ENCODE measurements at regions not wholly inside any gene's neighbourhood (a gene's known extent, or its start where the extent isn't known, plus 50 kb on each side); places are given as distances from the start of the nearest gene placed in this dataset.

DNA sequence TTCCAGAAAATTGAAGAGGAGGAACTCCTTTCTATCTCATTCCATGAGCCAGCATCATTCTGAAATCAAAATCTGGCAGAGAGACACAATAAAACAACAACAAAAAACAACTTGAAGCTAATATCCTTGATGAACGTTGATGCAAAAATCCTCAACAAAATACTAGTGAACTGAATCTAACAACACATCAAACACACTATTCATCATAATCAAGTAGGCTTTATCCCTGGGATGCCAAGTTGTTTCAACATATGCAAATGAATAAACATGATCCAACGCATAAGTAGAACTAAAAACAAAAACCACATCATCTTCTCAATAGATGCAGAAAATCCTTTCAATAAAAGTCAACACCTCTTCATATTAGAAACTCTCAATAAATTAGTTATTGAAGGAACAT, 335.3 kb upstream of the BRINP3 start:
- WGBS (ENCODE audit: low lambda C conversion rate): 0% methylated on average over 2 of the region's 2 CpGs
- no TSS peak for BruUV-seq (replicated peaks)
- no peaks in the 10 kb centered on the region for H3K4me1 ChIP-seq (ENCODE audit: insufficient read depth, low read length)
- H3K27me3 ChIP-seq (ENCODE audit: control insufficient read depth in 1 of 2, insufficient read depth in 2 of 2, low read length in 2 of 2): no peaks in the 10 kb centered on the region; a peak in 1 of 5 replicates
- in situ Hi-C loops (cut with HindIII; ENCODE audit: extremely low pct_ligation_motif_present, low pct_unique_long_range_greater_than_20kb) (no loop called here), intact Hi-C loops (cut with micrococcal nuclease; ENCODE audit: unreplicated experiment) (no loop called here)
- TF ChIP-seq ZBTB7A (CRISPR knock-in tag; IDR thresholded peaks at IDR 0.05) (no peak), HOXA7 (CRISPR knock-in tag; IDR thresholded peaks at IDR 0.05) (no peak), ZFX (CRISPR knock-in tag; IDR thresholded peaks at IDR 0.05; ENCODE audit: low read depth) (no peak), ARNT2 (CRISPR knock-in tag; IDR thresholded peaks at IDR 0.05; ENCODE audit: low read depth) (no peak), SCMH1 (CRISPR knock-in tag; IDR thresholded peaks at IDR 0.05; ENCODE audit: borderline replicate concordance) (no peak), PCBP1 (IDR thresholded peaks at IDR 0.05; ENCODE audit: borderline replicate concordance, low read depth, low read length) (no peak)
- TF ChIP-seq, protein P1, sequence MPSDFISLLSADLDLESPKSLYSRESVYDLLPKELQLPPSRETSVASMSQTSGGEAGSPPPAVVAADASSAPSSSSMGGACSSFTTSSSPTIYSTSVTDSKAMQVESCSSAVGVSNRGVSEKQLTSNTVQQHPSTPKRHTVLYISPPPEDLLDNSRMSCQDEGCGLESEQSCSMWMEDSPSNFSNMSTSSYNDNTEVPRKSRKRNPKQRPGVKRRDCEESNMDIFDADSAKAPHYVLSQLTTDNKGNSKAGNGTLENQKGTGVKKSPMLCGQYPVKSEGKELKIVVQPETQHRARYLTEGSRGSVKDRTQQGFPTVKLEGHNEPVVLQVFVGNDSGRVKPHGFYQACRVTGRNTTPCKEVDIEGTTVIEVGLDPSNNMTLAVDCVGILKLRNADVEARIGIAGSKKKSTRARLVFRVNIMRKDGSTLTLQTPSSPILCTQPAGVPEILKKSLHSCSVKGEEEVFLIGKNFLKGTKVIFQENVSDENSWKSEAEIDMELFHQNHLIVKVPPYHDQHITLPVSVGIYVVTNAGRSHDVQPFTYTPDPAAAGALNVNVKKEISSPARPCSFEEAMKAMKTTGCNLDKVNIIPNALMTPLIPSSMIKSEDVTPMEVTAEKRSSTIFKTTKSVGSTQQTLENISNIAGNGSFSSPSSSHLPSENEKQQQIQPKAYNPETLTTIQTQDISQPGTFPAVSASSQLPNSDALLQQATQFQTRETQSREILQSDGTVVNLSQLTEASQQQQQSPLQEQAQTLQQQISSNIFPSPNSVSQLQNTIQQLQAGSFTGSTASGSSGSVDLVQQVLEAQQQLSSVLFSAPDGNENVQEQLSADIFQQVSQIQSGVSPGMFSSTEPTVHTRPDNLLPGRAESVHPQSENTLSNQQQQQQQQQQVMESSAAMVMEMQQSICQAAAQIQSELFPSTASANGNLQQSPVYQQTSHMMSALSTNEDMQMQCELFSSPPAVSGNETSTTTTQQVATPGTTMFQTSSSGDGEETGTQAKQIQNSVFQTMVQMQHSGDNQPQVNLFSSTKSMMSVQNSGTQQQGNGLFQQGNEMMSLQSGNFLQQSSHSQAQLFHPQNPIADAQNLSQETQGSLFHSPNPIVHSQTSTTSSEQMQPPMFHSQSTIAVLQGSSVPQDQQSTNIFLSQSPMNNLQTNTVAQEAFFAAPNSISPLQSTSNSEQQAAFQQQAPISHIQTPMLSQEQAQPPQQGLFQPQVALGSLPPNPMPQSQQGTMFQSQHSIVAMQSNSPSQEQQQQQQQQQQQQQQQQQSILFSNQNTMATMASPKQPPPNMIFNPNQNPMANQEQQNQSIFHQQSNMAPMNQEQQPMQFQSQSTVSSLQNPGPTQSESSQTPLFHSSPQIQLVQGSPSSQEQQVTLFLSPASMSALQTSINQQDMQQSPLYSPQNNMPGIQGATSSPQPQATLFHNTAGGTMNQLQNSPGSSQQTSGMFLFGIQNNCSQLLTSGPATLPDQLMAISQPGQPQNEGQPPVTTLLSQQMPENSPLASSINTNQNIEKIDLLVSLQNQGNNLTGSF (CRISPR knock-in tag; IDR thresholded peaks at IDR 0.05): no peak
- no peak overlapping the region for H3K9ac ChIP-seq (ENCODE audit: insufficient read depth, low read depth, low read length)
- DNase-seq (ENCODE audit: low spot score) (no peak), ATAC-seq (no peak), FAIRE-seq (no peak)
- ChIA-PET POLR2A (no interaction called here), CTCF (ENCODE audit: low intra/inter-chr PET ratio, low total read pairs) (no interaction called here)
- H4K20me1 ChIP-seq (ENCODE audit: insufficient read depth, low read length): no peaks in the 10 kb centered on the region
- no peak overlapping the region for H3K27ac ChIP-seq (ENCODE audit: extremely low read length, insufficient read depth, low read length)
- no peaks in the 10 kb centered on the region for H3K36me3 ChIP-seq (replicated peaks in 1 of 2; ENCODE audit: control insufficient read depth in 1 of 2, insufficient read depth in 2 of 2, low read length in 2 of 2)
- no peaks in the 10 kb centered on the region for H3K9me3 ChIP-seq (ENCODE audit: low read length)
- H3K4me3 ChIP-seq (replicated peaks in 1 of 3; ENCODE audit: insufficient read depth in 1 of 3, low read depth in 2 of 3, low read length in 3 of 3): no peak overlapping the region
- H2AFZ ChIP-seq (ENCODE audit: low read length): no peak overlapping the region
- H3K4me2 ChIP-seq (ENCODE audit: low read depth, low read length): no peak overlapping the region
- H3K79me2 ChIP-seq (ENCODE audit: insufficient read depth, low read length): no peaks in the 10 kb centered on the region

Data from HepG2 (cell line).